Epithelial cell of esophagus (primary cell): ENCODE measurements at regions not wholly inside any gene's neighbourhood (a gene's known extent, or its start where the extent isn't known, plus 50 kb on each side); places are given as distances from the start of the nearest gene placed in this dataset.

Experiments used
- DNase-seq: peaks from one replicate; pipeline ENCODE4 v3.0.0; 2010; ENCODE audit warnings: low read depth
- H3K4me3 ChIP-seq: 2 replicates; pipeline ENCODE4 v1.5.1; 2011; ENCODE audit warnings: mild to moderate bottlenecking, low read length, control low read depth
- CTCF ChIP-seq: IDR thresholded peaks from 2 replicates; pipeline ENCODE4 v1.5.1; 2011; ENCODE audit warnings: low read depth, mild to moderate bottlenecking, low read length, control low read depth, inconsistent platforms; ENCODE audit not compliant: insufficient read depth; ENCODE audit errors: missing control alignments

- no peak for DNase-seq
- H3K4me3 ChIP-seq = no peak overlapping the region
- TF ChIP-seq CTCF = no peak
These were observed 94.6 kb downstream of the HAPSTR1 start for GRCh38 chr16:9186061-9186460.

- H3K4me3 ChIP-seq = no peak overlapping the region
- TF ChIP-seq CTCF = no peak
- no peak for DNase-seq
These were observed 97.3 kb downstream of the HAPSTR1 start for GRCh38 chr16:9188721-9189120.

- TF ChIP-seq CTCF = no peak
- no peak overlapping the region for H3K4me3 ChIP-seq
- DNase-seq = no peak
These were observed 99.9 kb downstream of the HAPSTR1 start for GRCh38 chr16:9191274-9191850.

- no peak overlapping the region for H3K4me3 ChIP-seq
- no peak for TF ChIP-seq CTCF
- DNase-seq = peak; percentile 2
These were observed 101.3 kb downstream of the HAPSTR1 start for GRCh38 chr16:9192746-9193145.

GRCh38 chr16:9195287-9195686, 103.8 kb downstream of the HAPSTR1 start:
- no peak for DNase-seq
- H3K4me3 ChIP-seq = no peak overlapping the region
- TF ChIP-seq CTCF = no peak

GRCh38 chr16:9197957-9198661, 106.7 kb downstream of the HAPSTR1 start:
- no peak for TF ChIP-seq CTCF
- no peak overlapping the region for H3K4me3 ChIP-seq
- DNase-seq = no peak

GRCh38 chr16:9199311-9199710, 107.9 kb downstream of the HAPSTR1 start:
- DNase-seq = no peak
- no peak for TF ChIP-seq CTCF
- no peak overlapping the region for H3K4me3 ChIP-seq
